ENCODE measurements at regions not wholly inside any gene's neighbourhood (a gene's known extent, or its start where the extent isn't known, plus 50 kb on each side); places are given as distances from the start of the nearest gene placed in this dataset.

GRCh38 chr13:106336668-106337067 lies 198.8 kb downstream of the EFNB2 start:
- Histone ChIP-seq H3K9me3 (ENCODE audit: control insufficient read depth in 2 of 2, low read length in 2 of 2) (peaks cover 7 to 8% of the 10 kb centered on the region in 2 donors), H3K27me3 (ENCODE audit: control insufficient read depth in 1 of 2, insufficient read depth in 2 of 2, low read length in 2 of 2) (no peaks in the 10 kb centered on the region), H3K36me3 (ENCODE audit: control insufficient read depth in 2 of 2, insufficient read depth in 2 of 2, low read length in 2 of 2) (no peaks in the 10 kb centered on the region), H3K9ac (ENCODE audit: low read length in 2 of 2) (no peak overlapping the region), H3K4me1 (ENCODE audit: control insufficient read depth, insufficient read depth, low read length) (no peaks in the 10 kb centered on the region), H3K27ac (ENCODE audit: low read length) (no peak overlapping the region), H3K4me3 (ENCODE audit: low read length in 2 of 2) (no peak overlapping the region)

DNA sequence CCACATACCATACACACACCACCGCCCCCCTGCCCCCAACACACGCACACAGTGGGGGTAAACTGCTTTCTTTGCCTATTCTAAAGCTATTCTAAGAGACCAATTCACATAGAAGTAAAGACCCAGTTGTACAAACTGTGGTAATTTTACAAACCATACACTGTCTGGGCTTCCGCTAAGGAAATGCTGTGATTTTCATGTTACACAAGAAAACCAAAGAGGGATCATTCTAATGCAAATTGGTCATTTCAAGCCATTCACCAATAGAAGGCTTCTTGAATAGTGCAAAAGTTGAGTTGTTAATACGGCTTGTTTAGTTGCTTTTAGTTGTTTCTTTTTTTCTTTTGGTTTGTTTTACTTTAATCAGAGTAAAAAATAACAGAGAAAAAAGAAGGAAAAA lies 202.8 kb downstream of the EFNB2 start:
- Histone ChIP-seq H3K36me3 (ENCODE audit: control insufficient read depth in 2 of 2, insufficient read depth in 2 of 2, low read length in 2 of 2) (no peaks in the 10 kb centered on the region), H3K27me3 (ENCODE audit: control insufficient read depth in 1 of 2, insufficient read depth in 2 of 2, low read length in 2 of 2) (no peaks in the 10 kb centered on the region)

DNA sequence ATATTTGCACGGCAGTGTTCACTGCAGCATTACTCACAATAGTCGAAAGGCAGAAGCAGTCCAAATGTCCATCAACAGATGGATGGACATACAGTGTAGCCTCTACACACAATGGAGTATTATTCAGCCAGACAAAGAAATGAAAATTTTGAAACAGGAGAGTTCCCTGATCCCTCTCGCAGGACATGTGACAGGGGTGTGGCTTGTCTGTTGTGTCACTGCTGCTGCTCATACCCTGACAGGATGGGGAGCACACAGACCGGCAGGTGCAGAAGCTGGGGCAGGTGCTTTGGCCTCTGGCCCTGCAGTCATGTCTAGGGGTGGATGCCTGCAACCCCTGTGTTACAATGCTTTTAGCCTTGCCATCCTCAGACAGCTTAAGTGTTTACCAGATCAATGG lies 204.3 kb downstream of the EFNB2 start:
- H3K9ac ChIP-seq (ENCODE audit: low read length in 2 of 2): no peak overlapping the region
- no peak overlapping the region for H3K4me3 ChIP-seq (ENCODE audit: low read length in 2 of 2)
- H3K36me3 ChIP-seq (ENCODE audit: control insufficient read depth in 2 of 2, insufficient read depth in 2 of 2, low read length in 2 of 2): no peaks in the 10 kb centered on the region
- H3K4me1 ChIP-seq (ENCODE audit: control insufficient read depth, insufficient read depth, low read length): no peaks in the 10 kb centered on the region
- no peaks in the 10 kb centered on the region for H3K27me3 ChIP-seq (ENCODE audit: control insufficient read depth in 1 of 2, insufficient read depth in 2 of 2, low read length in 2 of 2)
- H3K9me3 ChIP-seq (ENCODE audit: control insufficient read depth in 2 of 2, low read length in 2 of 2): no peaks in the 10 kb centered on the region
- no peak overlapping the region for H3K27ac ChIP-seq (ENCODE audit: low read length)

More for the DNA sequence above, 202.8 kb downstream of the EFNB2 start:
- Histone ChIP-seq H3K4me3 (ENCODE audit: low read length in 2 of 2) (no peak overlapping the region), H3K9me3 (ENCODE audit: control insufficient read depth in 2 of 2, low read length in 2 of 2) (peaks cover 0 to 2% of the 10 kb centered on the region in 2 donors), H3K27ac (ENCODE audit: low read length) (no peak overlapping the region), H3K4me1 (ENCODE audit: control insufficient read depth, insufficient read depth, low read length) (no peaks in the 10 kb centered on the region), H3K9ac (ENCODE audit: low read length in 2 of 2) (no peak overlapping the region)

DNA sequence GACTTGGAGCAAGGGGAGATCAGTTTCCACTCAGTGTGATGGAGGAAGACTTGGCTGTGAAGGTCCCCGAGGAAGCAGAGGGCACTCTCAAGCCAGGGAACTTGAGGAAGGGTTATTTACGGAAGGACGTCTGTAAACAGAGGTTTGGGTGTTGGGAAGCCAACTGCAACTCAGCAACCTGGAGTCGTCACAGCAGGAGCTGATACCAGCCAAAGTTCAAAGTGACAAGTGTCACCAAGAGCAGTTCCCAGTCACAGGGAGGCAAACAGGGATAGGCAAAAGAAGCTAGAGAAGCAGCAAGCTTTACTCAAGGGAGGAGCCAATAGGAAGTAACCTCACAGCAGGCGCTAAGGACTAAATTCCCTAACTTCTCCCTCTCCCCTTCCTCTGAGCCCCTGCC lies 205.5 kb downstream of the EFNB2 start:
- Histone ChIP-seq H3K27ac (ENCODE audit: low read length) (no peak overlapping the region), H3K9me3 (ENCODE audit: control insufficient read depth in 2 of 2, low read length in 2 of 2) (no peaks in the 10 kb centered on the region), H3K9ac (ENCODE audit: low read length in 2 of 2) (no peak overlapping the region)

GRCh38 chr13:106326751-106327150 lies 208.7 kb downstream of the EFNB2 start:
- no peak overlapping the region for H3K9ac ChIP-seq (ENCODE audit: low read length in 2 of 2)
- H3K36me3 ChIP-seq (ENCODE audit: control insufficient read depth in 2 of 2, insufficient read depth in 2 of 2, low read length in 2 of 2): no peaks in the 10 kb centered on the region
- no peaks in the 10 kb centered on the region for H3K27me3 ChIP-seq (ENCODE audit: control insufficient read depth in 1 of 2, insufficient read depth in 2 of 2, low read length in 2 of 2)
- no peak overlapping the region for H3K4me3 ChIP-seq (ENCODE audit: low read length in 2 of 2)
- H3K27ac ChIP-seq (ENCODE audit: low read length): no peak overlapping the region
- peaks cover 0 to 2% of the 10 kb centered on the region in 2 donors for H3K9me3 ChIP-seq (ENCODE audit: control insufficient read depth in 2 of 2, low read length in 2 of 2)
- no peaks in the 10 kb centered on the region for H3K4me1 ChIP-seq (ENCODE audit: control insufficient read depth, insufficient read depth, low read length)

More for the DNA sequence above, 205.5 kb downstream of the EFNB2 start:
- H3K27me3 ChIP-seq (ENCODE audit: control insufficient read depth in 1 of 2, insufficient read depth in 2 of 2, low read length in 2 of 2): no peaks in the 10 kb centered on the region
- H3K4me3 ChIP-seq (ENCODE audit: low read length in 2 of 2): no peak overlapping the region
- no peaks in the 10 kb centered on the region for H3K4me1 ChIP-seq (ENCODE audit: control insufficient read depth, insufficient read depth, low read length)
- H3K36me3 ChIP-seq (ENCODE audit: control insufficient read depth in 2 of 2, insufficient read depth in 2 of 2, low read length in 2 of 2): no peaks in the 10 kb centered on the region

- H3K9me3 ChIP-seq (ENCODE audit: control insufficient read depth in 2 of 2, low read length in 2 of 2): peaks cover 0 to 2% of the 10 kb centered on the region in 2 donors
- H3K9ac ChIP-seq (ENCODE audit: low read length in 2 of 2): no peak overlapping the region
- H3K4me3 ChIP-seq (ENCODE audit: low read length in 2 of 2): no peak overlapping the region
- no peaks in the 10 kb centered on the region for H3K36me3 ChIP-seq (ENCODE audit: control insufficient read depth in 2 of 2, insufficient read depth in 2 of 2, low read length in 2 of 2)
- H3K4me1 ChIP-seq (ENCODE audit: control insufficient read depth, insufficient read depth, low read length): no peaks in the 10 kb centered on the region
- no peak overlapping the region for H3K27ac ChIP-seq (ENCODE audit: low read length)
- H3K27me3 ChIP-seq (ENCODE audit: control insufficient read depth in 1 of 2, insufficient read depth in 2 of 2, low read length in 2 of 2): no peaks in the 10 kb centered on the region
These were observed 211.0 kb downstream of the EFNB2 start for GRCh38 chr13:106324444-106324843.

DNA sequence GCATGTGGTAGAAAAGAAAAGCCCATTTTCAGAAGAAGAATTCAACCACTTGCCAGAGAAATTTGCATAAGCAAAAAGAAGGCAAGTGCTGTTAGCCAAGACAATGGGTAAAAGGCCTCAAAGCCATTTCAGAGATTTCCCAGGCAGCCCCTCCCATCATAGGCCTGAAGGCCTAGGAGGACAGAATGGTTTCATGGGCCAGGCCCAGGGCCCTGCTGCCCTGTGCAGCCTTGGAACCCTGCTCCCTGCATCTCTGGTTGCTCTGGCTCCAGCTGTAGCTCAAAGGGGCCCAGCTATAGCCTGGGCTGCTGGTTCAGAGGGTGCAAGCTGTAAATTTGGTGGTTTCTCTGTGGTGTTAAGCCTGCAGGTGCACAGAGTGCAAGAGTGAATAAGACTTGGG lies 212.8 kb downstream of the EFNB2 start:
- no peaks in the 10 kb centered on the region for H3K36me3 ChIP-seq (ENCODE audit: control insufficient read depth in 2 of 2, insufficient read depth in 2 of 2, low read length in 2 of 2)
- no peaks in the 10 kb centered on the region for H3K27me3 ChIP-seq (ENCODE audit: control insufficient read depth in 1 of 2, insufficient read depth in 2 of 2, low read length in 2 of 2)
- H3K4me3 ChIP-seq (ENCODE audit: low read length in 2 of 2): no peak overlapping the region
- H3K27ac ChIP-seq (ENCODE audit: low read length): no peak overlapping the region
- H3K4me1 ChIP-seq (ENCODE audit: control insufficient read depth, insufficient read depth, low read length): no peaks in the 10 kb centered on the region
- H3K9me3 ChIP-seq (ENCODE audit: control insufficient read depth in 2 of 2, low read length in 2 of 2): peaks cover 0 to 2% of the 10 kb centered on the region in 2 donors
- no peak overlapping the region for H3K9ac ChIP-seq (ENCODE audit: low read length in 2 of 2)

DNA sequence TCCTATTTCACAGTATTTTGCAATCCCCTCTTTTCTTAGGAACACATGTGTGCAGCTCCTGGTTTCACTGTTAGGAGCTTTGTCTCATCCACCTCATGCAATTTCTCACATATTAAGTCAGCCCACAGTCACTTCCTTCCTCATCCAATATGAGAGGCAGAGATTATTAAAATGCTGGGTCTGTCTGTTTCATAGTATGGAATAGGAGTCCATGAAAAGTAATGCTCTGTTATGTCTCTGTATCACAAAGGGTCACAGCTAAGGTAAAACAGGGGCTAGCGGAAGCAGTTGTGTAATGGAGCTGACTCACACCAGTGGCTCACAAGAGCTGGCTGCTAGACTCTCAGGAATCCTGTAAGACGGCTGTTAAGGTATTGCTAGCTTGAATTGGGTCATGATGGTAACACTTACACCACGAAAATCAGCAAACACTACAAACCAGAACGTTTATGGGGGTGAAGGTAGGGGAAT lies 216.5 kb downstream of the EFNB2 start:
- no peaks in the 10 kb centered on the region for H3K27me3 ChIP-seq (ENCODE audit: control insufficient read depth in 1 of 2, insufficient read depth in 2 of 2, low read length in 2 of 2)
- H3K27ac ChIP-seq (ENCODE audit: low read length): no peak overlapping the region
- peaks cover 0 to 2% of the 10 kb centered on the region in 2 donors for H3K9me3 ChIP-seq (ENCODE audit: control insufficient read depth in 2 of 2, low read length in 2 of 2)
- no peak overlapping the region for H3K9ac ChIP-seq (ENCODE audit: low read length in 2 of 2)
- no peak overlapping the region for H3K4me3 ChIP-seq (ENCODE audit: low read length in 2 of 2)
- H3K4me1 ChIP-seq (ENCODE audit: control insufficient read depth, insufficient read depth, low read length): no peaks in the 10 kb centered on the region
- no peaks in the 10 kb centered on the region for H3K36me3 ChIP-seq (ENCODE audit: control insufficient read depth in 2 of 2, insufficient read depth in 2 of 2, low read length in 2 of 2)

GRCh38 chr13:106314417-106314816 lies 221.0 kb downstream of the EFNB2 start:
- no peak overlapping the region for H3K27ac ChIP-seq (ENCODE audit: low read length)
- H3K4me3 ChIP-seq (ENCODE audit: low read length in 2 of 2): no peak overlapping the region
- no peak overlapping the region for H3K9ac ChIP-seq (ENCODE audit: low read length in 2 of 2)
- H3K9me3 ChIP-seq (ENCODE audit: control insufficient read depth in 2 of 2, low read length in 2 of 2): no peaks in the 10 kb centered on the region
- H3K36me3 ChIP-seq (ENCODE audit: control insufficient read depth in 2 of 2, insufficient read depth in 2 of 2, low read length in 2 of 2): no peaks in the 10 kb centered on the region
- H3K27me3 ChIP-seq (ENCODE audit: control insufficient read depth in 1 of 2, insufficient read depth in 2 of 2, low read length in 2 of 2): no peaks in the 10 kb centered on the region
- no peaks in the 10 kb centered on the region for H3K4me1 ChIP-seq (ENCODE audit: control insufficient read depth, insufficient read depth, low read length)

DNA sequence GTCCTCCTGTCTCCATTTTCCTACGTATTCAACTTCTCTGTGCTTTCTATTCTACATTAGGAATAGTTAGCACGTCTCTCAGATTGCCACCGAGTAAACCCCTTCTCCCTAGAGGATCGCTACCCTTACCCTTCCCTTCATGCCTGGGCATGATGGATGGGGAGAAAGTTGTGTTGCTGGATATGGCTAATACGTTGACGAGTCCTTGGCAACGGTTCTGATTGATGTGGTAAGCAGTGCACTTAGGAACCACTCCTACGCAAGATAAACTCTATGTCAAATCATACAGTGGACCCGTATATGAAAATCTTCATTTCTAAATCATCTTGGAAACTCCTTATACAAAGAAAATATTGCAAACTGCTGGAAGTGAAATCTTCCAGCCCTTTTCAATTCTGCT lies 224.5 kb downstream of the EFNB2 start:
- Histone ChIP-seq H3K4me1 (ENCODE audit: control insufficient read depth, insufficient read depth, low read length) (no peaks in the 10 kb centered on the region), H3K27me3 (ENCODE audit: control insufficient read depth in 1 of 2, insufficient read depth in 2 of 2, low read length in 2 of 2) (no peaks in the 10 kb centered on the region), H3K9ac (ENCODE audit: low read length in 2 of 2) (no peak overlapping the region), H3K4me3 (ENCODE audit: low read length in 2 of 2) (no peak overlapping the region), H3K9me3 (ENCODE audit: control insufficient read depth in 2 of 2, low read length in 2 of 2) (no peaks in the 10 kb centered on the region), H3K27ac (ENCODE audit: low read length) (no peak overlapping the region), H3K36me3 (ENCODE audit: control insufficient read depth in 2 of 2, insufficient read depth in 2 of 2, low read length in 2 of 2) (no peaks in the 10 kb centered on the region)

DNA sequence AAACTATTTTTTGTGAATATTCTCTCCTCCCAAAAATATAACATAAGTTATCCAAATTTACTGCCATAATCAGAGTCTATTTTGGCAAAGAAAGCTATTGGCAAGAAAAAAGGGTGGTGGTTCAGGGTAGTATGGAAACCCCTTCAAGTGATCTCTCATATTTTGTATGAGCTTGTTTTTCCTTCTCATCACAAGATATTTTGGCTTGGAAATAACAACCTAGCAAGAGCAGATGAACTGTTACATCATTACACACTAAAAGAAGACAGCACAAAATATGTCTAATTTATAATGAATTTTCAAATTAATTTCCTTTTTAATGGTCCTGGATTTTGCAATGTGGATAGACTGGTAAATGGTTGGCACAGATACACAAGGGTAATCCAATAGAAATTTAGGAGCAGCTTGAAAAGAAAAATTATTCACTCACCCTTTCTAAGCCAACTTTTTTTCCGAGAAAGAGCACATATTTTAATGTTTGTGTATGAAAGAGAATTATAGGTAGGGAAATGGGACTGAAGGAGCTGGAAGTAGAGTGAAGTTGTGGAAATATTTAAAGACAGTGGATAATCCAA lies 225.1 kb downstream of the EFNB2 start:
- no peak overlapping the region for H3K9ac ChIP-seq (ENCODE audit: low read length in 2 of 2)
- no peaks in the 10 kb centered on the region for H3K9me3 ChIP-seq (ENCODE audit: control insufficient read depth in 2 of 2, low read length in 2 of 2)
- no peak overlapping the region for H3K27ac ChIP-seq (ENCODE audit: low read length)
- H3K27me3 ChIP-seq (ENCODE audit: control insufficient read depth in 1 of 2, insufficient read depth in 2 of 2, low read length in 2 of 2): no peaks in the 10 kb centered on the region
- H3K36me3 ChIP-seq (ENCODE audit: control insufficient read depth in 2 of 2, insufficient read depth in 2 of 2, low read length in 2 of 2): no peaks in the 10 kb centered on the region
- H3K4me1 ChIP-seq (ENCODE audit: control insufficient read depth, insufficient read depth, low read length): no peaks in the 10 kb centered on the region
- H3K4me3 ChIP-seq (ENCODE audit: low read length in 2 of 2): no peak overlapping the region
